ENCODE measurements at regions not wholly inside any gene's neighbourhood (a gene's known extent, or its start where the extent isn't known, plus 50 kb on each side); places are given as distances from the start of the nearest gene placed in this dataset.
A peak's percentile ranks its signal among the peaks of the same experiment; 100 is the strongest.

- no peak overlapping the region for H3K4me3 ChIP-seq (ENCODE audit: low read length)
- DNase-seq (ENCODE audit: low read depth) = no peak
- no peak for TF ChIP-seq CTCF (conservative IDR thresholded peaks at IDR 0.05; ENCODE audit: low read length)
Observed at GRCh38 chr2:207308519-207309224, 142.9 kb upstream of the KLF7 start.

- peak; percentile 57 for TF ChIP-seq CTCF (conservative IDR thresholded peaks at IDR 0.05; ENCODE audit: low read length)
- DNase-seq (ENCODE audit: low read depth) = peak; percentile 98
- H3K4me3 ChIP-seq (ENCODE audit: low read length) = no peak overlapping the region
Observed at GRCh38 chr2:207311316-207312005, 145.7 kb upstream of the KLF7 start.

- H3K4me3 ChIP-seq (ENCODE audit: low read length) = no peak overlapping the region
- no peak for DNase-seq (ENCODE audit: low read depth)
- no peak for TF ChIP-seq CTCF (conservative IDR thresholded peaks at IDR 0.05; ENCODE audit: low read length)
Observed at GRCh38 chr2:207312006-207312356, 146.2 kb upstream of the KLF7 start.

GRCh38 chr2:207313947-207314346, 148.2 kb upstream of the KLF7 start:
- no peak overlapping the region for H3K4me3 ChIP-seq (ENCODE audit: low read length)
- no peak for TF ChIP-seq CTCF (conservative IDR thresholded peaks at IDR 0.05; ENCODE audit: low read length)
- no peak for DNase-seq (ENCODE audit: low read depth)

- no peak for DNase-seq (ENCODE audit: low read depth)
- no peak for TF ChIP-seq CTCF (conservative IDR thresholded peaks at IDR 0.05; ENCODE audit: low read length)
- H3K4me3 ChIP-seq (ENCODE audit: low read length) = no peak overlapping the region
Observed at GRCh38 chr2:207315131-207315530, 149.4 kb upstream of the KLF7 start.

- DNase-seq (ENCODE audit: low read depth) = no peak
Observed at GRCh38 chr2:207316484-207316883, 150.7 kb upstream of the KLF7 start.

More at GRCh38 chr2:207316484-207316883, 150.7 kb upstream of the KLF7 start:
- no peak for TF ChIP-seq CTCF (conservative IDR thresholded peaks at IDR 0.05; ENCODE audit: low read length)
- no peak overlapping the region for H3K4me3 ChIP-seq (ENCODE audit: low read length)
